ENCODE measurements at regions not wholly inside any gene's neighbourhood (a gene's known extent, or its start where the extent isn't known, plus 50 kb on each side); places are given as distances from the start of the nearest gene placed in this dataset.
"Not testable (repeated sequence)": the region's sequence is repeated elsewhere in the genome, so short reads cannot be mapped to it uniquely, and the experiment has no call there.

GRCh38 chr6:50913105-50913770 is 94.6 kb downstream of the TFAP2B start:
- Histone ChIP-seq H2BK12ac (ENCODE audit: low read length) (no peak overlapping the region), H3K9me3 (ENCODE audit: insufficient read depth, low read depth, low read length) (peaks cover 3% of the 10 kb centered on the region), H3K9ac (ENCODE audit: low read length) (no peak overlapping the region), H3K4me2 (ENCODE audit: low read length) (no peak overlapping the region), H3K14ac (ENCODE audit: low read length) (no peak overlapping the region), H2BK120ac (ENCODE audit: insufficient read depth, low read length, poor library complexity) (no peak overlapping the region), H4K91ac (ENCODE audit: low read depth, low read length) (no peak overlapping the region), H3K79me2 (ENCODE audit: control insufficient read depth, insufficient read depth, low read length, poor library complexity) (no peaks in the 10 kb centered on the region), H3K4ac (ENCODE audit: low read depth, low read length) (no peak overlapping the region), H4K8ac (ENCODE audit: low read depth, low read length) (no peak overlapping the region), H3K36me3 (ENCODE audit: control insufficient read depth in 1 of 2, insufficient read depth in 2 of 2, low read length in 2 of 2) (no peaks in the 10 kb centered on the region), H4K12ac (ENCODE audit: low read depth, low read length) (no peak overlapping the region), H3K4me3 (ENCODE audit: low read depth, low read length) (no peak overlapping the region), H3K4me1 (ENCODE audit: control insufficient read depth in 1 of 2, insufficient read depth in 2 of 2, low read length in 2 of 2) (no peaks in the 10 kb centered on the region), H2AFZ (ENCODE audit: insufficient read depth, low read length, poor library complexity) (no peak overlapping the region), H3K18ac (ENCODE audit: low read length) (no peak overlapping the region), H3K27me3 (ENCODE audit: insufficient read depth, low read length) (no peaks in the 10 kb centered on the region), H2AK5ac (ENCODE audit: low read length) (no peak overlapping the region), H2BK5ac (ENCODE audit: low read depth, low read length, poor library complexity) (no peak overlapping the region), H3K79me1 (ENCODE audit: low read length) (no peaks in the 10 kb centered on the region), H3K27ac (ENCODE audit: low read depth, low read length) (no peak overlapping the region), H3K23ac (ENCODE audit: low read length) (no peak overlapping the region)
- no peak for DNase-seq
- WGBS (ENCODE audit: extremely low coverage, insufficient coverage, insufficient read length), result no CpG with 5 or more reads among the region's 20 CpGs

GRCh38 chr6:50921378-50921777 is 102.7 kb downstream of the TFAP2B start:
- H2AK5ac ChIP-seq (ENCODE audit: low read length); H3K79me2 ChIP-seq (ENCODE audit: control insufficient read depth, insufficient read depth, low read length, poor library complexity); H3K27ac ChIP-seq (ENCODE audit: low read depth, low read length); H4K12ac ChIP-seq (ENCODE audit: low read depth, low read length); H2BK12ac ChIP-seq (ENCODE audit: low read length); H3K23ac ChIP-seq (ENCODE audit: low read length); H3K4me2 ChIP-seq (ENCODE audit: low read length); H3K79me1 ChIP-seq (ENCODE audit: low read length); DNase-seq; H3K18ac ChIP-seq (ENCODE audit: low read length); H3K4me1 ChIP-seq (ENCODE audit: control insufficient read depth in 1 of 2, insufficient read depth in 2 of 2, low read length in 2 of 2); H3K36me3 ChIP-seq (ENCODE audit: control insufficient read depth in 1 of 2, insufficient read depth in 2 of 2, low read length in 2 of 2); H4K8ac ChIP-seq (ENCODE audit: low read depth, low read length); H3K27me3 ChIP-seq (ENCODE audit: insufficient read depth, low read length); H2AFZ ChIP-seq (ENCODE audit: insufficient read depth, low read length, poor library complexity); H3K14ac ChIP-seq (ENCODE audit: low read length); H3K4ac ChIP-seq (ENCODE audit: low read depth, low read length); H4K91ac ChIP-seq (ENCODE audit: low read depth, low read length); H3K4me3 ChIP-seq (ENCODE audit: low read depth, low read length); H2BK5ac ChIP-seq (ENCODE audit: low read depth, low read length, poor library complexity); H3K9me3 ChIP-seq (ENCODE audit: insufficient read depth, low read depth, low read length); H2BK120ac ChIP-seq (ENCODE audit: insufficient read depth, low read length, poor library complexity); H3K9ac ChIP-seq (ENCODE audit: low read length): not testable (repeated sequence)
- no CpG with 5 or more reads among the region's 7 CpGs for WGBS (ENCODE audit: extremely low coverage, insufficient coverage, insufficient read length)

GRCh38 chr6:50921968-50922367 is 103.3 kb downstream of the TFAP2B start:
- no peak for DNase-seq
- Histone ChIP-seq H3K9me3 (ENCODE audit: insufficient read depth, low read depth, low read length) (peaks cover 2% of the 10 kb centered on the region), H2BK5ac (ENCODE audit: low read depth, low read length, poor library complexity) (no peak overlapping the region), H3K14ac (ENCODE audit: low read length) (no peak overlapping the region), H3K4ac (ENCODE audit: low read depth, low read length) (no peak overlapping the region), H3K79me1 (ENCODE audit: low read length) (no peaks in the 10 kb centered on the region), H2AK5ac (ENCODE audit: low read length) (no peak overlapping the region), H3K18ac (ENCODE audit: low read length) (no peak overlapping the region), H3K4me1 (ENCODE audit: control insufficient read depth in 1 of 2, insufficient read depth in 2 of 2, low read length in 2 of 2) (no peaks in the 10 kb centered on the region), H3K4me2 (ENCODE audit: low read length) (no peak overlapping the region), H3K36me3 (ENCODE audit: control insufficient read depth in 1 of 2, insufficient read depth in 2 of 2, low read length in 2 of 2) (no peaks in the 10 kb centered on the region), H3K23ac (ENCODE audit: low read length) (no peak overlapping the region), H3K27me3 (ENCODE audit: insufficient read depth, low read length) (no peaks in the 10 kb centered on the region), H2BK120ac (ENCODE audit: insufficient read depth, low read length, poor library complexity) (no peak overlapping the region), H3K9ac (ENCODE audit: low read length) (no peak overlapping the region), H4K12ac (ENCODE audit: low read depth, low read length) (no peak overlapping the region), H2AFZ (ENCODE audit: insufficient read depth, low read length, poor library complexity) (no peak overlapping the region), H3K79me2 (ENCODE audit: control insufficient read depth, insufficient read depth, low read length, poor library complexity) (no peaks in the 10 kb centered on the region), H4K8ac (ENCODE audit: low read depth, low read length) (no peak overlapping the region), H3K4me3 (ENCODE audit: low read depth, low read length) (no peak overlapping the region), H4K91ac (ENCODE audit: low read depth, low read length) (no peak overlapping the region), H2BK12ac (ENCODE audit: low read length) (no peak overlapping the region), H3K27ac (ENCODE audit: low read depth, low read length) (no peak overlapping the region)
- WGBS (ENCODE audit: extremely low coverage, insufficient coverage, insufficient read length), result no CpG with 5 or more reads among the region's 4 CpGs

GRCh38 chr6:50922579-50923525 is 104.2 kb downstream of the TFAP2B start:
- H3K9ac ChIP-seq (ENCODE audit: low read length), result no peak overlapping the region
- no peak for DNase-seq
- WGBS (ENCODE audit: extremely low coverage, insufficient coverage, insufficient read length), result no CpG with 5 or more reads among the region's 1 CpG

More at GRCh38 chr6:50922579-50923525, 104.2 kb downstream of the TFAP2B start:
- Histone ChIP-seq H3K79me1 (ENCODE audit: low read length) (no peaks in the 10 kb centered on the region), H2BK120ac (ENCODE audit: insufficient read depth, low read length, poor library complexity) (no peak overlapping the region), H3K79me2 (ENCODE audit: control insufficient read depth, insufficient read depth, low read length, poor library complexity) (no peaks in the 10 kb centered on the region), H3K27me3 (ENCODE audit: insufficient read depth, low read length) (no peaks in the 10 kb centered on the region), H2BK12ac (ENCODE audit: low read length) (no peak overlapping the region), H2AK5ac (ENCODE audit: low read length) (no peak overlapping the region), H4K91ac (ENCODE audit: low read depth, low read length) (no peak overlapping the region), H4K12ac (ENCODE audit: low read depth, low read length) (no peak overlapping the region), H3K4ac (ENCODE audit: low read depth, low read length) (no peak overlapping the region), H4K8ac (ENCODE audit: low read depth, low read length) (no peak overlapping the region), H3K4me2 (ENCODE audit: low read length) (no peak overlapping the region), H3K23ac (ENCODE audit: low read length) (no peak overlapping the region), H3K4me1 (ENCODE audit: control insufficient read depth in 1 of 2, insufficient read depth in 2 of 2, low read length in 2 of 2) (no peaks in the 10 kb centered on the region), H3K36me3 (ENCODE audit: control insufficient read depth in 1 of 2, insufficient read depth in 2 of 2, low read length in 2 of 2) (no peaks in the 10 kb centered on the region), H3K4me3 (ENCODE audit: low read depth, low read length) (no peak overlapping the region), H3K18ac (ENCODE audit: low read length) (no peak overlapping the region), H3K14ac (ENCODE audit: low read length) (no peak overlapping the region), H2AFZ (ENCODE audit: insufficient read depth, low read length, poor library complexity) (no peak overlapping the region), H3K9me3 (ENCODE audit: insufficient read depth, low read depth, low read length) (peaks cover 2% of the 10 kb centered on the region), H2BK5ac (ENCODE audit: low read depth, low read length, poor library complexity) (no peak overlapping the region), H3K27ac (ENCODE audit: low read depth, low read length) (no peak overlapping the region)

Measured in trophoblast cell (in vitro differentiated cells and primary cell).